Neural crest cell (in vitro differentiated cells): ENCODE measurements at regions not wholly inside any gene's neighbourhood (a gene's known extent, or its start where the extent isn't known, plus 50 kb on each side); places are given as distances from the start of the nearest gene placed in this dataset.
"Not testable (repeated sequence)": the region's sequence is repeated elsewhere in the genome, so short reads cannot be mapped to it uniquely, and the experiment has no call there.

Source experiments
- DNase-seq: peaks from one replicate; pipeline ENCODE4 v3.0.0; 2021; ENCODE audit warnings: low read depth, mixed read lengths, low spot score
- H3K27ac Mint-ChIP-seq: one replicate; pipeline ENCODE4 v1.8.0; 2021; ENCODE audit warnings: mild to moderate bottlenecking, mixed read lengths; ENCODE audit not compliant: unreplicated experiment
- H3K27me3 Mint-ChIP-seq: 2 replicates; pipeline ENCODE4 v1.8.0; 2021; ENCODE audit warnings: low read depth, mild to moderate bottlenecking, mixed read lengths
- H3K36me3 Mint-ChIP-seq: 2 replicates; pipeline ENCODE4 v1.8.0; 2021; ENCODE audit warnings: low read depth, mild to moderate bottlenecking, mixed read lengths
- H3K4me1 Mint-ChIP-seq: 2 replicates; pipeline ENCODE4 v1.8.0; 2021; ENCODE audit warnings: mixed read lengths
- H3K4me3 Mint-ChIP-seq: one replicate; pipeline ENCODE4 v1.8.0; 2021; ENCODE audit warnings: mild to moderate bottlenecking, mixed read lengths
- H3K9me3 Mint-ChIP-seq: 2 replicates; pipeline ENCODE4 v1.8.0; 2021; ENCODE audit warnings: mixed read lengths
- CTCF ChIP-seq: fragments of 200-600 bp; sonication (generic); conservative IDR thresholded peaks from 2 replicates; pipeline ENCODE4 v1.5.0; 2021; ENCODE audit warnings: antibody characterized with exemption, mild to moderate bottlenecking

GRCh38 chr17:71098071-71098470 lies 928.7 kb downstream of the KCNJ2 start:
- H3K27me3 Mint-ChIP-seq = no peaks in the 10 kb centered on the region
- TF ChIP-seq CTCF = no peak
- peaks cover 17% of the 10 kb centered on the region for H3K9me3 Mint-ChIP-seq
- DNase-seq = no peak
- peaks cover 4% of the 10 kb centered on the region for H3K4me1 Mint-ChIP-seq
- H3K36me3 Mint-ChIP-seq = peaks cover 5% of the 10 kb centered on the region
- H3K4me3 Mint-ChIP-seq = no peak overlapping the region
- no peak overlapping the region for H3K27ac Mint-ChIP-seq

- Mint-ChIP-seq H3K27me3 (no peaks in the 10 kb centered on the region), H3K4me3 (no peak overlapping the region), H3K4me1 (peaks cover 10% of the 10 kb centered on the region), H3K27ac (no peak overlapping the region), H3K36me3 (peaks cover 5% of the 10 kb centered on the region), H3K9me3 (peaks cover 17% of the 10 kb centered on the region)
- no peak for DNase-seq
- TF ChIP-seq CTCF = no peak
Measured at GRCh38 chr17:71099003-71099714, 929.8 kb downstream of the KCNJ2 start.

GRCh38 chr17:71102777-71103176 lies 933.4 kb downstream of the KCNJ2 start:
- DNase-seq = no peak
- Mint-ChIP-seq H3K9me3 (peaks cover 14% of the 10 kb centered on the region), H3K27me3 (no peaks in the 10 kb centered on the region), H3K4me1 (peaks cover 14% of the 10 kb centered on the region), H3K4me3 (no peak overlapping the region), H3K27ac (no peak overlapping the region), H3K36me3 (peaks cover 9% of the 10 kb centered on the region)
- no peak for TF ChIP-seq CTCF

- no peaks in the 10 kb centered on the region for H3K27me3 Mint-ChIP-seq
- no peak overlapping the region for H3K27ac Mint-ChIP-seq
- peaks cover 9% of the 10 kb centered on the region for H3K36me3 Mint-ChIP-seq
- H3K4me3 Mint-ChIP-seq = no peak overlapping the region
- H3K9me3 Mint-ChIP-seq = peaks cover 14% of the 10 kb centered on the region
- no peak for TF ChIP-seq CTCF
- peaks cover 14% of the 10 kb centered on the region for H3K4me1 Mint-ChIP-seq
- DNase-seq = no peak
Measured at GRCh38 chr17:71104225-71104624, 934.9 kb downstream of the KCNJ2 start.

GRCh38 chr17:71106056-71106455 lies 936.7 kb downstream of the KCNJ2 start:
- H3K27me3 Mint-ChIP-seq, H3K4me3 Mint-ChIP-seq, DNase-seq, H3K36me3 Mint-ChIP-seq, H3K27ac Mint-ChIP-seq: not testable (repeated sequence)
- peaks cover 25% of the 10 kb centered on the region for H3K4me1 Mint-ChIP-seq
- peaks cover 11% of the 10 kb centered on the region for H3K9me3 Mint-ChIP-seq

- no peak for TF ChIP-seq CTCF
- Mint-ChIP-seq H3K9me3 (peaks cover 8% of the 10 kb centered on the region), H3K36me3 (peaks cover 4% of the 10 kb centered on the region), H3K4me3 (no peak overlapping the region), H3K27ac (no peak overlapping the region), H3K4me1 (peaks cover 25% of the 10 kb centered on the region), H3K27me3 (no peaks in the 10 kb centered on the region)
- DNase-seq = no peak
Measured at GRCh38 chr17:71107136-71107535, 937.8 kb downstream of the KCNJ2 start.
